Loucy (cell line): ENCODE measurements at regions not wholly inside any gene's neighbourhood (a gene's known extent, or its start where the extent isn't known, plus 50 kb on each side); places are given as distances from the start of the nearest gene placed in this dataset.

Experiments
- H2AFZ ChIP-seq: fragments of 200-600 bp; sonication (generic); 2 replicates; pipeline ENCODE4 v1.6.0; 2016; ENCODE audit warnings: antibody characterized with exemption, mild to moderate bottlenecking, low read length, moderate library complexity
- H3F3A ChIP-seq: fragments of 200-600 bp; 2 replicates; pipeline ENCODE4 v1.6.0; 2016; ENCODE audit warnings: antibody characterized with exemption, low read depth, mild to moderate bottlenecking
- H3K27me3 ChIP-seq: fragments of 200-600 bp; sonication (generic); 2 replicates; pipeline ENCODE4 v1.6.1; 2014; ENCODE audit warnings: low read length, mild to moderate bottlenecking; ENCODE audit not compliant: insufficient read depth, poor library complexity, severe bottlenecking
- H3K36me3 ChIP-seq: fragments of 200-600 bp; sonication (generic); 2 replicates; pipeline ENCODE4 v1.6.1; 2016; ENCODE audit warnings: low read length; ENCODE audit not compliant: insufficient read depth
- H3K4me1 ChIP-seq: fragments of 200-600 bp; sonication (generic); 2 replicates; pipeline ENCODE4 v1.5.1; 2014; ENCODE audit warnings: low read length, mild to moderate bottlenecking; ENCODE audit not compliant: insufficient read depth, poor library complexity, severe bottlenecking
- H3K4me2 ChIP-seq: fragments of 200-600 bp; sonication (generic); 2 replicates; pipeline ENCODE4 v1.6.0; 2014; ENCODE audit warnings: antibody characterized with exemption, low read length, low read depth, mild to moderate bottlenecking; ENCODE audit not compliant: poor library complexity, severe bottlenecking
- H3K4me3 ChIP-seq: fragments of 200-600 bp; sonication (generic); 2 replicates; pipeline ENCODE4 v1.5.1; 2014; ENCODE audit warnings: low read length, mild to moderate bottlenecking, mixed read lengths; ENCODE audit not compliant: poor library complexity, severe bottlenecking
- H3K79me2 ChIP-seq: fragments of 200-600 bp; sonication (generic); 2 replicates; pipeline ENCODE4 v1.6.1; 2014; ENCODE audit warnings: low read length; ENCODE audit not compliant: insufficient read depth
- H3K9ac ChIP-seq: fragments of 200-600 bp; sonication (generic); 2 replicates; pipeline ENCODE4 v1.6.0; 2014; ENCODE audit warnings: mild to moderate bottlenecking, low read depth, low read length, moderate library complexity; ENCODE audit not compliant: poor library complexity, severe bottlenecking
- H3K9me2 ChIP-seq: fragments of 200-600 bp; sonication (generic); replicated peaks from 2 replicates; pipeline ENCODE4 v1.6.1; 2016; ENCODE audit warnings: low read depth, low read length, mixed read lengths
- H3K9me3 ChIP-seq: fragments of 200-600 bp; sonication (generic); 2 replicates; pipeline ENCODE4 v1.6.1; 2014; ENCODE audit warnings: mild to moderate bottlenecking, antibody characterized with exemption, low read length, low read depth; ENCODE audit not compliant: insufficient read depth
- H4K20me1 ChIP-seq: fragments of 200-600 bp; sonication (generic); 2 replicates; pipeline ENCODE4 v1.6.0; 2014; ENCODE audit warnings: antibody characterized with exemption, low read length, mild to moderate bottlenecking; ENCODE audit not compliant: insufficient read depth, poor library complexity, severe bottlenecking
- EZH2phosphoT487 ChIP-seq: fragments of 200-600 bp; IDR thresholded peaks from 2 replicates; pipeline ENCODE4 v1.6.1; 2018; ENCODE audit warnings: antibody characterized with exemption, mild to moderate bottlenecking, moderate library complexity, borderline replicate concordance
- TF ChIP-seq, protein P1 (sequence below): fragments of 200-600 bp; sonication (generic); conservative IDR thresholded peaks from 2 replicates; pipeline ENCODE4 v1.5.1; 2014; ENCODE audit warnings: mild to moderate bottlenecking, antibody characterized with exemption, low read length

- Histone ChIP-seq H3F3A (no peaks in the 10 kb centered on the region), H3K4me3 (no peak overlapping the region), H3K4me2 (no peak overlapping the region), H3K9me2 (no peaks in the 10 kb centered on the region), H3K9me3 (no peaks in the 10 kb centered on the region), H3K79me2 (no peaks in the 10 kb centered on the region), H3K9ac (no peak overlapping the region), H2AFZ (no peak overlapping the region), H3K36me3 (no peaks in the 10 kb centered on the region), H3K4me1 (no peaks in the 10 kb centered on the region), H3K27me3 (no peaks in the 10 kb centered on the region), H4K20me1 (no peaks in the 10 kb centered on the region)
- TF ChIP-seq EZH2phosphoT487 = no peak
- TF ChIP-seq, protein P1, sequence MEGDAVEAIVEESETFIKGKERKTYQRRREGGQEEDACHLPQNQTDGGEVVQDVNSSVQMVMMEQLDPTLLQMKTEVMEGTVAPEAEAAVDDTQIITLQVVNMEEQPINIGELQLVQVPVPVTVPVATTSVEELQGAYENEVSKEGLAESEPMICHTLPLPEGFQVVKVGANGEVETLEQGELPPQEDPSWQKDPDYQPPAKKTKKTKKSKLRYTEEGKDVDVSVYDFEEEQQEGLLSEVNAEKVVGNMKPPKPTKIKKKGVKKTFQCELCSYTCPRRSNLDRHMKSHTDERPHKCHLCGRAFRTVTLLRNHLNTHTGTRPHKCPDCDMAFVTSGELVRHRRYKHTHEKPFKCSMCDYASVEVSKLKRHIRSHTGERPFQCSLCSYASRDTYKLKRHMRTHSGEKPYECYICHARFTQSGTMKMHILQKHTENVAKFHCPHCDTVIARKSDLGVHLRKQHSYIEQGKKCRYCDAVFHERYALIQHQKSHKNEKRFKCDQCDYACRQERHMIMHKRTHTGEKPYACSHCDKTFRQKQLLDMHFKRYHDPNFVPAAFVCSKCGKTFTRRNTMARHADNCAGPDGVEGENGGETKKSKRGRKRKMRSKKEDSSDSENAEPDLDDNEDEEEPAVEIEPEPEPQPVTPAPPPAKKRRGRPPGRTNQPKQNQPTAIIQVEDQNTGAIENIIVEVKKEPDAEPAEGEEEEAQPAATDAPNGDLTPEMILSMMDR = no peak
Observed at GRCh38 chr12:92304371-92305055, 158.9 kb upstream of the BTG1 start.

GRCh38 chr12:92302041-92302829 is 156.6 kb upstream of the BTG1 start:
- TF ChIP-seq, protein P1 = no peak
- TF ChIP-seq EZH2phosphoT487 = no peak
- Histone ChIP-seq H3K79me2 (no peaks in the 10 kb centered on the region), H3K4me3 (no peak overlapping the region), H3K9ac (no peak overlapping the region), H3K4me1 (no peaks in the 10 kb centered on the region), H4K20me1 (no peaks in the 10 kb centered on the region), H3K36me3 (no peaks in the 10 kb centered on the region), H3F3A (no peaks in the 10 kb centered on the region), H3K9me2 (no peaks in the 10 kb centered on the region), H2AFZ (no peak overlapping the region), H3K27me3 (no peaks in the 10 kb centered on the region), H3K9me3 (no peaks in the 10 kb centered on the region), H3K4me2 (no peak overlapping the region)

- no peaks in the 10 kb centered on the region for H3K9me2 ChIP-seq
- H3K27me3 ChIP-seq = no peaks in the 10 kb centered on the region
- no peaks in the 10 kb centered on the region for H4K20me1 ChIP-seq
- no peak overlapping the region for H3K4me2 ChIP-seq
- H2AFZ ChIP-seq = no peak overlapping the region
- H3F3A ChIP-seq = no peaks in the 10 kb centered on the region
- no peak overlapping the region for H3K4me3 ChIP-seq
- H3K36me3 ChIP-seq = no peaks in the 10 kb centered on the region
- TF ChIP-seq EZH2phosphoT487 = no peak
- TF ChIP-seq, protein P1 = no peak
- H3K79me2 ChIP-seq = no peaks in the 10 kb centered on the region
- no peaks in the 10 kb centered on the region for H3K4me1 ChIP-seq
- no peaks in the 10 kb centered on the region for H3K9me3 ChIP-seq
- H3K9ac ChIP-seq = no peak overlapping the region
Observed at GRCh38 chr12:92301356-92301755, 155.7 kb upstream of the BTG1 start.
